GOT3 (cell line): ENCODE measurements at regions not wholly inside any gene's neighbourhood (a gene's known extent, or its start where the extent isn't known, plus 50 kb on each side); places are given as distances from the start of the nearest gene placed in this dataset.

Experiments used
- DNase-seq: peaks from one replicate; lab custom pipeline; 2025; ENCODE audit warnings: mixed read lengths; lab: John Stamatoyannopoulos, UW

- no peak for DNase-seq
These were observed 408.1 kb downstream of the INHBA start for GRCh38 chr7:41294556-41295454.

- no peak for DNase-seq
These were observed 410.4 kb downstream of the INHBA start for GRCh38 chr7:41292487-41292886.

- no peak for DNase-seq
These were observed 415.1 kb downstream of the INHBA start for GRCh38 chr7:41287559-41288335.

- DNase-seq, result no peak
These were observed 422.4 kb downstream of the INHBA start for GRCh38 chr7:41280491-41280890.

GRCh38 chr7:41277561-41277960 lies 425.3 kb downstream of the INHBA start:
- DNase-seq, result no peak

GRCh38 chr7:41275255-41275654 lies 427.6 kb downstream of the INHBA start:
- no peak for DNase-seq

GRCh38 chr7:41274179-41274578 lies 428.7 kb downstream of the INHBA start:
- DNase-seq, result no peak

- DNase-seq, result no peak
These were observed 430.2 kb downstream of the INHBA start for GRCh38 chr7:41272664-41273063.

GRCh38 chr7:41268878-41269277 lies 434.0 kb downstream of the INHBA start:
- DNase-seq, result no peak

- DNase-seq, result no peak
These were observed 441.8 kb downstream of the INHBA start for GRCh38 chr7:41261080-41261479.

GRCh38 chr7:41257660-41258059 lies 445.2 kb downstream of the INHBA start:
- DNase-seq, result no peak

- no peak for DNase-seq
These were observed 446.5 kb downstream of the INHBA start for GRCh38 chr7:41256186-41256945.

GRCh38 chr7:41255716-41256115 lies 447.2 kb downstream of the INHBA start:
- no peak for DNase-seq

GRCh38 chr7:41255113-41255512 lies 447.8 kb downstream of the INHBA start:
- no peak for DNase-seq

GRCh38 chr7:41252957-41253356 lies 449.9 kb downstream of the INHBA start:
- no peak for DNase-seq

- no peak for DNase-seq
These were observed 450.3 kb downstream of the INHBA start for GRCh38 chr7:41252551-41252950.

- DNase-seq, result no peak
These were observed 455.6 kb downstream of the INHBA start for GRCh38 chr7:41247143-41247865.

GRCh38 chr7:41245916-41246315 lies 457.0 kb downstream of the INHBA start:
- DNase-seq, result no peak

- no peak for DNase-seq
These were observed 458.6 kb downstream of the INHBA start for GRCh38 chr7:41244246-41244645.

GRCh38 chr7:41241641-41242040 lies 461.2 kb downstream of the INHBA start:
- DNase-seq, result no peak

GRCh38 chr7:41239596-41239995 lies 463.3 kb downstream of the INHBA start:
- DNase-seq, result no peak

GRCh38 chr7:41238851-41239331 lies 464.0 kb downstream of the INHBA start:
- no peak for DNase-seq
